Brain microvascular endothelial cell (primary cell): ENCODE measurements at regions not wholly inside any gene's neighbourhood (a gene's known extent, or its start where the extent isn't known, plus 50 kb on each side); places are given as distances from the start of the nearest gene placed in this dataset.

ENCODE experiments used
- DNase-seq: peaks from one replicate; pipeline ENCODE4 v3.0.0-alpha.2; 2020
- H3K27ac ChIP-seq: fragments of 250-450 bp; sonication (Bioruptor Pico); 2 replicates; pipeline ENCODE4 v1.5.1; 2020; ENCODE audit warnings: mild to moderate bottlenecking, moderate library complexity
- H3K27me3 ChIP-seq: fragments of 250-450 bp; sonication (Bioruptor Pico); replicated peaks from 2 replicates; pipeline ENCODE4 v1.5.1; 2020; ENCODE audit warnings: mild to moderate bottlenecking
- H3K36me3 ChIP-seq: fragments of 250-450 bp; sonication (Bioruptor Pico); replicated peaks from 2 replicates; pipeline ENCODE4 v1.5.1; 2020; ENCODE audit warnings: mild to moderate bottlenecking
- H3K4me3 ChIP-seq: 2 replicates; pipeline ENCODE4 v1.5.1; 2011; ENCODE audit warnings: low read depth, mild to moderate bottlenecking, control low read depth, low read length, moderate library complexity
- in situ Hi-C: cut with HindIII; loops from 2 replicates; pipeline ENCODE4 v1.10.0; 2017; ENCODE audit warnings: low sequenced_read_pairs, low pct_ligation_motif_present
- TF ChIP-seq, protein P1 (sequence below): IDR thresholded peaks from 2 replicates; pipeline ENCODE4 v1.5.1; 2011; ENCODE audit warnings: low read depth, mild to moderate bottlenecking, moderate library complexity, low read length, control low read depth, inconsistent platforms; ENCODE audit errors: missing control alignments

DNA sequence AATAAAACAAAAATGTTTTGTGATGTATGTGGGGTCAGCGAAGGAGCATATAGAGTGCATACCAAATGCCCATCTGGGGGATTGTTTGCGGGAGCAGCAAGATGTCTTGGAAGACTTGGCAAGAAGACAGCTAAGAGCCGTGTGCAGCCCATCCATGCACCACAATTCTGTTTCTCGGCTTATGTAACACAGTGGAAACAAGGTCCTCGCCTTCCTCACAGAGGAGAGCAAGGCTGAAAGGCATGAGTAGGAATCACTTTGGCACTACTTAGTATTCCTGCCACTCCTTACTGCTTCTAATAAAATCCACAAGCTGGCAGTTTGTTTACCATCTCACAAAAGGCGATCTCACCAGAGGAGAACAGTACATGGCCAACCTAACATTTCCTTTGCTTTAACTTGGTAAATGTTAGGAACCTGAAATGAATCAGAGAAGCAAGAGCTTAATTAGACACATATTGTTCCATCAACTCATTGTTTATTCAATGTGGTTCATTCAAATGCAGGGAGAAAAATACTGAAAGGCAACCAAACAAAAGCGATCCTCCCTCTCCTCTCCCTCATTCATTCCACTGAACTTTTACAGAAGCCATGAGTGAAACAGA lies 648.1 kb downstream of the ACTL7B start:
- TF ChIP-seq, protein P1, sequence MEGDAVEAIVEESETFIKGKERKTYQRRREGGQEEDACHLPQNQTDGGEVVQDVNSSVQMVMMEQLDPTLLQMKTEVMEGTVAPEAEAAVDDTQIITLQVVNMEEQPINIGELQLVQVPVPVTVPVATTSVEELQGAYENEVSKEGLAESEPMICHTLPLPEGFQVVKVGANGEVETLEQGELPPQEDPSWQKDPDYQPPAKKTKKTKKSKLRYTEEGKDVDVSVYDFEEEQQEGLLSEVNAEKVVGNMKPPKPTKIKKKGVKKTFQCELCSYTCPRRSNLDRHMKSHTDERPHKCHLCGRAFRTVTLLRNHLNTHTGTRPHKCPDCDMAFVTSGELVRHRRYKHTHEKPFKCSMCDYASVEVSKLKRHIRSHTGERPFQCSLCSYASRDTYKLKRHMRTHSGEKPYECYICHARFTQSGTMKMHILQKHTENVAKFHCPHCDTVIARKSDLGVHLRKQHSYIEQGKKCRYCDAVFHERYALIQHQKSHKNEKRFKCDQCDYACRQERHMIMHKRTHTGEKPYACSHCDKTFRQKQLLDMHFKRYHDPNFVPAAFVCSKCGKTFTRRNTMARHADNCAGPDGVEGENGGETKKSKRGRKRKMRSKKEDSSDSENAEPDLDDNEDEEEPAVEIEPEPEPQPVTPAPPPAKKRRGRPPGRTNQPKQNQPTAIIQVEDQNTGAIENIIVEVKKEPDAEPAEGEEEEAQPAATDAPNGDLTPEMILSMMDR: no peak
- Histone ChIP-seq H3K36me3 (no peaks in the 10 kb centered on the region), H3K27me3 (no peaks in the 10 kb centered on the region), H3K4me3 (no peak overlapping the region), H3K27ac (no peak overlapping the region)
- in situ Hi-C loops: no loop called here
- no peak for DNase-seq

DNA sequence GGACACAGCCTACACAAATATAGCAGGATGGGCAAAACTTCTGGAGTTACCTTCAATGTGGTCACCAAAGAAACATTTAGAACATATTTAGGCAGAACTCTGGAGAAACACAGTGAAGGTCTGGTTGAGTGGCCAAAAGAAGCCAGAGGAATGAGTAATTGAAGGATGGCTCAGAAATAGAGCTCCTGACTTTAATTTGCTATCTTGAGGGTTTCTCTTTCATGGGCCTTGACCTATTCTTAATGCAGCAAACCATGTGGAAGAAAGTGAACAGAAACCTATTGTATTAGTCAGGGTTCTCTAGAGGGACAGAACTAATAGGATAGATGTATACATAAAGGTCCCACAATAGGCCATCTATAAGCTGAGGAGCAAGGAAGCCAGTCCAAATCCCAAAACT lies 650.5 kb downstream of the ACTL7B start:
- H3K27me3 ChIP-seq: no peaks in the 10 kb centered on the region
- no peak for DNase-seq
- TF ChIP-seq, protein P1: no peak
- no peak overlapping the region for H3K4me3 ChIP-seq
- no peak overlapping the region for H3K27ac ChIP-seq
- H3K36me3 ChIP-seq: no peaks in the 10 kb centered on the region
- in situ Hi-C loops: no loop called here

DNA sequence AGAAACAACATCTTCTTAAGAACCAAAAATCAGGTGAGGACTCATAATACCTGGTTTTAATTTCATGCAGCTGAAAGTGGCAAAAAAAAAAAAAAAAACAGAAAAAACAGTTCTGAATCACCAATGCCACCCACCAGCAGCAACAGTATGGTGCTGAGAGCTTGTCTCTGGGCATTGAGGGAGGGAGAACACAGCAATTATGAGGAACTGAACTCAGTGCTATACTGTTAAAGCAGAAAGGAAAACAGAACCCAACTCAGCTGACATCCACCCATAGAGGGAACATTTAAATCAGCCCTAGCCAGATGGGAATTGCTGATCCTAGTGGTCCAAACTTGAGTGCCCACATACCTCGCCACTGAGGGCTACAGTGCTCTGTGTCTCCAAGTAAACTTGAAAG lies 657.9 kb downstream of the ACTL7B start:
- DNase-seq: no peak
- in situ Hi-C loops: no loop called here
- Histone ChIP-seq H3K27me3 (no peaks in the 10 kb centered on the region), H3K27ac (no peak overlapping the region), H3K4me3 (no peak overlapping the region), H3K36me3 (no peaks in the 10 kb centered on the region)
- TF ChIP-seq, protein P1: no peak

DNA sequence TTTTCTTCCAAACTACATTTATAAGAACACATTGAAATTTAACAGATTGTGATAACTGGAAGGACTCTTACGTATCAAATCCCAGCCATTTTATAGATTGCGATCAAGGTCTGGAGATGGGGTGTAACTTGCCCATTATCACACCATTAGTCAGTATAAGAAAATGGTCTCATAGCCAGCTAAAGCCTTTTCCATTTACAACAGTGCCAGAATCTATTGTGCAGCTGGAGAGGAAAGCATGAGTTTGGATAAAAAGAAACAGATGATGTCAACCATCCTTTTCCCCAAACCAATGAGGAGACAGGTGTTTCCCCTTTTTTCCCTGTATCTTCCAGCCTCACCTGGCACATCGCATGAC lies 658.8 kb downstream of the ACTL7B start:
- DNase-seq: no peak
- Histone ChIP-seq H3K27ac (no peak overlapping the region), H3K4me3 (no peak overlapping the region), H3K27me3 (no peaks in the 10 kb centered on the region), H3K36me3 (no peaks in the 10 kb centered on the region)
- in situ Hi-C loops: no loop called here
- TF ChIP-seq, protein P1: no peak

DNA sequence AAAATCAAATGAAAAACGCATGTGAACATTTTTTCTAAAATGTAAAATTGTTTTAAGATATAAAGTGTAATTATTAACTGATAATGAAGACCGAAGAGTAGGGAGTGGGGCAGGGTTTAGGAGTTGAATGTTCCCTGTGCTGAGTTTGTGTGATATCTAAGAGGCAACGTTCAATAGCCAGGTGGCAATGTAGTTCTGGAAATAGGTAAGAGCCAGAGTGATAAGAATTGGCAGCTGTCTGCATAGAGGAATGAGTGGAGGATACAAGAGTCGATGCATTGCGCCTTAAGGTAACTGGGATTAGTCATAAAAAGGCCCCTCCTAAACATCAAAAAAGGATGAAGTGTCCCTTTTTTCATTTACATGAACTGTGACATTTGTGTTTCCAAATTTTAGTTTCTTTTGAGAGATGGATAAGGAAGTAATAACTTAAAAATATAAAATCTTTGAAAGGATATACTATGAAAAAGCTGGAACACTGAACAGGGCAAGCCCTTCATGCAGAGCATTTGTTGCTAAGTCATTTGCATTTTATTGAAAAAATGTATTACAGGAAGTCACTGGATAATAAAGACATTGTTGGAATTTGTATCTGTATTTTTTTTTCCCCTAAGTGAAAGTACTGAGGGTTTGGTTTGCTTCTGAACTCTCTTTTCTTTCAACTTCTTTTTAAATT lies 659.3 kb downstream of the ACTL7B start:
- in situ Hi-C loops: no loop called here
- TF ChIP-seq, protein P1: no peak
- no peak for DNase-seq
- Histone ChIP-seq H3K27me3 (no peaks in the 10 kb centered on the region), H3K4me3 (no peak overlapping the region), H3K36me3 (no peaks in the 10 kb centered on the region), H3K27ac (no peak overlapping the region)

DNA sequence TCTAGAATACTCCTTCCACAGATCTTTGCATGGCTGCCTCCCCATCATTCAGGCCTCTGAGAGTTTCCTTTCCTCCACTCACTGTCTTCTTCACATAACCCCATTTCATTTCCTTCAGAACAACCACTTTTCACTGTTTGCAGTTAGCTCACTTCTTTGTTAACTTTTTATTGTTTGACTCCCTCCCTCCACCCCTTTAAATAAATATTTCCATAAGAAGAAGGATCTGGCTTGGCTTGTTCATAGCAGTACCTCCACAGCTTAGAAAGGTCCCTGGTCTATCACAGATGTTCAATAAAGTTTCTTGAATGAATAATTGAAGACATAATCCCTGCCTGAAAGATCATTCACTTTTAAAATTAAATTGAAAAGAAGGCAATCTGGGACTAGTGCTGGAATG lies 661.6 kb downstream of the ACTL7B start:
- DNase-seq: no peak
- TF ChIP-seq, protein P1: no peak
- in situ Hi-C loops: no loop called here

More for the DNA sequence above, 661.6 kb downstream of the ACTL7B start:
- H3K36me3 ChIP-seq: no peaks in the 10 kb centered on the region
- H3K27ac ChIP-seq: no peak overlapping the region
- H3K4me3 ChIP-seq: no peak overlapping the region
- no peaks in the 10 kb centered on the region for H3K27me3 ChIP-seq
